Neural cell (in vitro differentiated cells): ENCODE measurements at regions not wholly inside any gene's neighbourhood (a gene's known extent, or its start where the extent isn't known, plus 50 kb on each side); places are given as distances from the start of the nearest gene placed in this dataset.

Experiments
- EZH2 ChIP-seq: fragments of 200-600, 300-800 bp; shearing (Covaris generic), sonication (generic); IDR thresholded peaks from 2 replicates; pipeline ENCODE4 v1.6.1; 2014; ENCODE audit warnings: antibody characterized with exemption, low read length, borderline replicate concordance, mild to moderate bottlenecking; ENCODE audit not compliant: insufficient read depth, poor library complexity, severe bottlenecking
- POLR2AphosphoS5 ChIP-seq: IDR thresholded peaks from 2 replicates; pipeline ENCODE4 v1.6.1; 2012
- TAF1 ChIP-seq: IDR thresholded peaks from 2 replicates; pipeline ENCODE4 v1.6.1; 2012; ENCODE audit warnings: low read depth
- TF ChIP-seq, protein P1 (sequence below): fragments of 450-650 bp; IDR thresholded peaks from 2 replicates; pipeline ENCODE4 v1.5.1; 2014; ENCODE audit warnings: antibody characterized with exemption, mild to moderate bottlenecking, moderate library complexity; ENCODE audit not compliant: poor library complexity, severe bottlenecking
- TF ChIP-seq, protein P2 (sequence below): IDR thresholded peaks from 2 replicates; pipeline ENCODE4 v1.6.1; 2012; ENCODE audit warnings: borderline replicate concordance

DNA sequence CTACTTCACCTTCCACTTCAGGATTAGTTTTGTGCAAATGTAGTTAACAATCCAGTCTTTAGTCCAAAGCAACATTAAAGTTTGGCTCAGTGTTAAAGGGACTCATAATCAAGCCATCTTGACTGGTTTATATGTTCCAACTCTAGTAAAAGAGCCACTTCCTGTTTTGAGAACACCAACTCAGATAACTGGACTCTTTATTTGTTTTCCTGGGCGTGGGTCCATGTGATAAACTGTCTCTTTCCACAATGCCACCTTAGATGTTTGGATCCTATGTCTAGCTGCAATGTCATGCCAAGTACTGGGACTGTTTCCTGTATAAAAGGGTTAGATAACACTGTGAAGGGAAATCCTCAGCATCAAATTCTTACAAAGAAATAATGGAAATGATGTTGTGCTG, 545.0 kb downstream of the PYDC2 start:
- TF ChIP-seq EZH2 (no peak), TAF1 (no peak), POLR2AphosphoS5 (no peak)
- TF ChIP-seq, protein P1, sequence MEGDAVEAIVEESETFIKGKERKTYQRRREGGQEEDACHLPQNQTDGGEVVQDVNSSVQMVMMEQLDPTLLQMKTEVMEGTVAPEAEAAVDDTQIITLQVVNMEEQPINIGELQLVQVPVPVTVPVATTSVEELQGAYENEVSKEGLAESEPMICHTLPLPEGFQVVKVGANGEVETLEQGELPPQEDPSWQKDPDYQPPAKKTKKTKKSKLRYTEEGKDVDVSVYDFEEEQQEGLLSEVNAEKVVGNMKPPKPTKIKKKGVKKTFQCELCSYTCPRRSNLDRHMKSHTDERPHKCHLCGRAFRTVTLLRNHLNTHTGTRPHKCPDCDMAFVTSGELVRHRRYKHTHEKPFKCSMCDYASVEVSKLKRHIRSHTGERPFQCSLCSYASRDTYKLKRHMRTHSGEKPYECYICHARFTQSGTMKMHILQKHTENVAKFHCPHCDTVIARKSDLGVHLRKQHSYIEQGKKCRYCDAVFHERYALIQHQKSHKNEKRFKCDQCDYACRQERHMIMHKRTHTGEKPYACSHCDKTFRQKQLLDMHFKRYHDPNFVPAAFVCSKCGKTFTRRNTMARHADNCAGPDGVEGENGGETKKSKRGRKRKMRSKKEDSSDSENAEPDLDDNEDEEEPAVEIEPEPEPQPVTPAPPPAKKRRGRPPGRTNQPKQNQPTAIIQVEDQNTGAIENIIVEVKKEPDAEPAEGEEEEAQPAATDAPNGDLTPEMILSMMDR = no peak
- TF ChIP-seq, protein P2, sequence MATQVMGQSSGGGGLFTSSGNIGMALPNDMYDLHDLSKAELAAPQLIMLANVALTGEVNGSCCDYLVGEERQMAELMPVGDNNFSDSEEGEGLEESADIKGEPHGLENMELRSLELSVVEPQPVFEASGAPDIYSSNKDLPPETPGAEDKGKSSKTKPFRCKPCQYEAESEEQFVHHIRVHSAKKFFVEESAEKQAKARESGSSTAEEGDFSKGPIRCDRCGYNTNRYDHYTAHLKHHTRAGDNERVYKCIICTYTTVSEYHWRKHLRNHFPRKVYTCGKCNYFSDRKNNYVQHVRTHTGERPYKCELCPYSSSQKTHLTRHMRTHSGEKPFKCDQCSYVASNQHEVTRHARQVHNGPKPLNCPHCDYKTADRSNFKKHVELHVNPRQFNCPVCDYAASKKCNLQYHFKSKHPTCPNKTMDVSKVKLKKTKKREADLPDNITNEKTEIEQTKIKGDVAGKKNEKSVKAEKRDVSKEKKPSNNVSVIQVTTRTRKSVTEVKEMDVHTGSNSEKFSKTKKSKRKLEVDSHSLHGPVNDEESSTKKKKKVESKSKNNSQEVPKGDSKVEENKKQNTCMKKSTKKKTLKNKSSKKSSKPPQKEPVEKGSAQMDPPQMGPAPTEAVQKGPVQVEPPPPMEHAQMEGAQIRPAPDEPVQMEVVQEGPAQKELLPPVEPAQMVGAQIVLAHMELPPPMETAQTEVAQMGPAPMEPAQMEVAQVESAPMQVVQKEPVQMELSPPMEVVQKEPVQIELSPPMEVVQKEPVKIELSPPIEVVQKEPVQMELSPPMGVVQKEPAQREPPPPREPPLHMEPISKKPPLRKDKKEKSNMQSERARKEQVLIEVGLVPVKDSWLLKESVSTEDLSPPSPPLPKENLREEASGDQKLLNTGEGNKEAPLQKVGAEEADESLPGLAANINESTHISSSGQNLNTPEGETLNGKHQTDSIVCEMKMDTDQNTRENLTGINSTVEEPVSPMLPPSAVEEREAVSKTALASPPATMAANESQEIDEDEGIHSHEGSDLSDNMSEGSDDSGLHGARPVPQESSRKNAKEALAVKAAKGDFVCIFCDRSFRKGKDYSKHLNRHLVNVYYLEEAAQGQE = no peak
